GM12878 (cell line): ENCODE measurements at regions not wholly inside any gene's neighbourhood (a gene's known extent, or its start where the extent isn't known, plus 50 kb on each side); places are given as distances from the start of the nearest gene placed in this dataset.
A peak's percentile ranks its signal among the peaks of the same experiment; 100 is the strongest.

Experiments used
- ATAC-seq: fragments of 200-7000 bp; cut with Tn5 transposase; 3 replicates; pipeline ENCODE4 v1.9.1; 2020; ENCODE audit warnings: mild to moderate bottlenecking, moderate library complexity
- BruUV-seq: library from RNA; stranded (reverse); fragments of 400-500 nt; replicated peaks from 2 replicates; lab custom pipeline; 2021; lab: Mats Ljungman, UMichigan
- CTCF ChIA-PET: fragments of 300-600 bp; sonication (Branson Sonifier 250); formaldehyde crosslinking; extraction: SDS; loops from one replicate; lab custom pipeline; 2021; ENCODE audit warnings: inconsistent platforms; lab: Yijun Ruan, JAX
- POLR2A ChIA-PET: fragments of 350-600 bp; formaldehyde crosslinking; extraction: SDS; loops from one replicate; lab custom pipeline; 2021; ENCODE audit warnings: inconsistent platforms; lab: Charles Lee
- RAD21 ChIA-PET: fragments of 300-600 bp; sonication (Branson Sonifier 250); formaldehyde crosslinking; loops from one replicate; lab custom pipeline; 2023; ENCODE audit warnings: antibody characterized with exemption; ENCODE audit not compliant: unreplicated experiment; lab: Charles Lee
- SMC1A ChIA-PET: fragments of 300-600 bp; sonication (Branson Sonifier 250); formaldehyde crosslinking; loops from one replicate; lab custom pipeline; 2023; ENCODE audit not compliant: unreplicated experiment, uncharacterized antibody; lab: Charles Lee
- DNase-seq: peaks from one replicate; pipeline ENCODE4 v3.0.0-alpha.2; 2011; ENCODE audit warnings: low read depth, low spot score
- FAIRE-seq: peaks from 3 replicates; lab custom pipeline; 2011; peaks lifted over from hg19 to GRCh38; lab: Jason Lieb, UNC
- H2AFZ ChIP-seq: 2 replicates; pipeline ENCODE4 v1.6.0; 2011; ENCODE audit warnings: low read depth, low read length, control low read depth; ENCODE audit not compliant: control insufficient read depth
- H3K27ac ChIP-seq: 2 replicates; pipeline ENCODE4 v1.5.1; 2011; ENCODE audit warnings: control low read depth; ENCODE audit not compliant: control insufficient read depth, insufficient read depth
- H3K27me3 ChIP-seq, 2 experiments: replicated peaks in 1 of 2; 2 replicates each; pipeline versions ENCODE4 v1.6.0 to v1.6.1; 2011; ENCODE audit warnings: low read length in 1 of 2; ENCODE audit not compliant: control insufficient read depth in 2 of 2, insufficient read depth in 2 of 2
- H3K36me3 ChIP-seq, 2 experiments: 2 replicates each; pipeline ENCODE4 v1.5.1; 2011; ENCODE audit warnings: low read length in 1 of 2; ENCODE audit not compliant: control insufficient read depth in 2 of 2, insufficient read depth in 2 of 2
- H3K4me1 ChIP-seq: 2 replicates; pipeline ENCODE4 v1.6.1; 2011; ENCODE audit warnings: mild to moderate bottlenecking, low read length, moderate library complexity, mixed read lengths; ENCODE audit not compliant: control insufficient read depth, insufficient read depth
- H3K4me2 ChIP-seq: 2 replicates; pipeline ENCODE4 v1.6.0; 2011; ENCODE audit warnings: control low read depth; ENCODE audit not compliant: control insufficient read depth, insufficient read depth
- H3K4me3 ChIP-seq: fragments of 200-600 bp; sonication (generic); 2 replicates; pipeline ENCODE4 v1.5.1; 2016
- H3K79me2 ChIP-seq: 2 replicates; pipeline ENCODE4 v1.6.0; 2011; ENCODE audit warnings: low read length; ENCODE audit not compliant: control insufficient read depth, insufficient read depth
- H3K9ac ChIP-seq: 2 replicates; pipeline ENCODE4 v1.8.0; 2011; ENCODE audit warnings: low read length, control low read depth, mixed read lengths; ENCODE audit not compliant: control insufficient read depth, insufficient read depth
- H3K9me3 ChIP-seq: replicated peaks from 3 replicates; pipeline ENCODE4 v1.5.1; 2011; ENCODE audit warnings: mild to moderate bottlenecking, low read length; ENCODE audit not compliant: control insufficient read depth, insufficient read depth
- H4K20me1 ChIP-seq: 2 replicates; pipeline ENCODE4 v1.6.0; 2011; ENCODE audit not compliant: control insufficient read depth, insufficient read depth
- ATF3 ChIP-seq: IDR thresholded peaks from 2 replicates; pipeline ENCODE4 v1.6.1; 2011; ENCODE audit warnings: low read depth, mild to moderate bottlenecking, low read length, moderate library complexity, borderline replicate concordance; ENCODE audit errors: extremely low read depth
- BMI1 ChIP-seq: fragments of 450-650 bp; IDR thresholded peaks from 2 replicates; pipeline ENCODE4 v1.6.1; 2016; ENCODE audit warnings: mild to moderate bottlenecking, moderate library complexity, borderline replicate concordance
- CEBPB ChIP-seq, 2 experiments: fragments of 150-350 bp in 1 of 2; IDR thresholded peaks; 2 replicates each; pipeline ENCODE4 v1.6.1; 2012 to 2014; ENCODE audit warnings: low read depth in 2 of 2, low read length in 2 of 2, borderline replicate concordance in 1 of 2, inconsistent platforms in 1 of 2
- CTCF ChIP-seq, 3 experiments: IDR thresholded peaks in 2 of 3; conservative IDR thresholded peaks in 1 of 3; 2 replicates each; pipeline ENCODE4 v1.5.1; 2011; ENCODE audit warnings: low read depth in 3 of 3, low read length in 3 of 3, mild to moderate bottlenecking in 3 of 3, control low read depth in 2 of 3, moderate library complexity in 2 of 3, inconsistent platforms in 1 of 3, mixed read lengths in 1 of 3; ENCODE audit not compliant: control insufficient read depth in 2 of 3, insufficient read depth in 1 of 3; ENCODE audit errors: extremely low read depth in 1 of 3
- EGR1 ChIP-seq, 2 experiments: IDR thresholded peaks; 1 replicate in 1 of 2; 2 replicates in 1 of 2; pipeline ENCODE4 v1.6.1; 2011 to 2012; ENCODE audit warnings: low read depth in 2 of 2, low read length in 2 of 2, borderline replicate concordance in 1 of 2, mild to moderate bottlenecking in 1 of 2, moderate library complexity in 1 of 2
- LARP7 ChIP-seq: fragments of 450-650 bp; IDR thresholded peaks from 2 replicates; pipeline ENCODE4 v1.6.1; 2017; ENCODE audit warnings: mild to moderate bottlenecking
- MEF2A ChIP-seq: IDR thresholded peaks from 2 replicates; pipeline ENCODE4 v1.6.1; 2011; ENCODE audit warnings: low read depth, mild to moderate bottlenecking, low read length, moderate library complexity; ENCODE audit not compliant: insufficient read depth
- MXI1 ChIP-seq: fragments of 150-350 bp; IDR thresholded peaks from 2 replicates; pipeline ENCODE4 v1.6.1; 2011; ENCODE audit warnings: low read depth, mild to moderate bottlenecking, inconsistent platforms, low read length, improper control_type of control experiment
- POLR2A ChIP-seq: IDR thresholded peaks from 2 replicates; pipeline ENCODE4 v1.6.1; 2011; ENCODE audit warnings: low read depth, mild to moderate bottlenecking, low read length
- PRDM15 ChIP-seq: fragments of 450-650 bp; formaldehyde crosslinking; IDR thresholded peaks from 2 replicates; pipeline ENCODE4 v1.4.0; 2020; ENCODE audit warnings: mild to moderate bottlenecking, moderate library complexity
- RAD21 ChIP-seq: IDR thresholded peaks from 2 replicates; pipeline ENCODE4 v1.6.1; 2011; ENCODE audit warnings: mild to moderate bottlenecking, low read depth, low read length, moderate library complexity; ENCODE audit not compliant: insufficient read depth
- WGBS: methylation state at CpG from one replicate; pipeline ENCODE4 v1.1.6; 2016; ENCODE audit warnings: low lambda C conversion rate; ENCODE audit not compliant: insufficient replicate concordance, insufficient coverage; ENCODE audit errors: missing lambda C conversion rate; 5-methylcytosine and 5-hydroxymethylcytosine counted together
- in situ Hi-C: fragments of 300-500 bp; cut with MboI; formaldehyde crosslinking; loops from 9 replicates; pipeline ENCODE4 v1.14.3; 2018; ENCODE audit warnings: mixed read lengths
- intact Hi-C: fragments of 100-400 bp; cut with micrococcal nuclease; formaldehyde crosslinking; loops from one replicate; pipeline ENCODE4 v1.14.2; 2022; ENCODE audit not compliant: unreplicated experiment

- CTCF ChIA-PET: interaction anchor here (1.1 kb wide), 1 partner anchor 20 kb away, joined by 3 read pairs; no protein-coding TSS in a partner anchor
- DNase-seq: no peak
- no peaks in the 10 kb centered on the region; a peak in 2 of 4 replicates for H3K27me3 ChIP-seq
- ATAC-seq: no peak
- H3K79me2 ChIP-seq: no peaks in the 10 kb centered on the region
- RAD21 ChIA-PET: interaction anchor here (0.6 kb wide), 1 partner anchor 61 kb away, joined by 4 read pairs; no protein-coding TSS in a partner anchor
- no peaks in the 10 kb centered on the region for H3K36me3 ChIP-seq
- intact Hi-C loops: no loop called here
- H3K4me1 ChIP-seq: no peaks in the 10 kb centered on the region
- POLR2A ChIA-PET: no interaction called here
- SMC1A ChIA-PET: no interaction called here
- BruUV-seq: no TSS peak
- no peak overlapping the region for H3K4me3 ChIP-seq
- no peak overlapping the region for H2AFZ ChIP-seq
- no peak overlapping the region for H3K4me2 ChIP-seq
- TF ChIP-seq RAD21 (0 out of 2 replicates have a peak, but pooled peaks have one; percentile 20), BMI1 (no peak), POLR2A (no peak), LARP7 (no peak), MXI1 (no peak), CTCF (IDR thresholded peaks at IDR 0.05 in 2 of 3, conservative IDR thresholded peaks at IDR 0.05 in 1 of 3; ENCODE audit: control insufficient read depth in 2 of 3, extremely low read depth in 1 of 3, insufficient read depth in 1 of 3, low read depth in 3 of 3, low read length in 3 of 3) (peak in 2 of 3 experiments; percentile 22 to 23; a peak in 1 of 6 replicates)
- no peak overlapping the region for H3K27ac ChIP-seq
- no peaks in the 10 kb centered on the region for H3K9me3 ChIP-seq
- no peak for FAIRE-seq
- WGBS: no CpG with 5 or more reads among the region's 1 CpG
- H3K9ac ChIP-seq: no peak overlapping the region
- in situ Hi-C loops: no loop called here
- no peaks in the 10 kb centered on the region for H4K20me1 ChIP-seq
Measured at GRCh38 chr12:115898670-115899069, 378.8 kb downstream of the MED13L start.

DNA sequence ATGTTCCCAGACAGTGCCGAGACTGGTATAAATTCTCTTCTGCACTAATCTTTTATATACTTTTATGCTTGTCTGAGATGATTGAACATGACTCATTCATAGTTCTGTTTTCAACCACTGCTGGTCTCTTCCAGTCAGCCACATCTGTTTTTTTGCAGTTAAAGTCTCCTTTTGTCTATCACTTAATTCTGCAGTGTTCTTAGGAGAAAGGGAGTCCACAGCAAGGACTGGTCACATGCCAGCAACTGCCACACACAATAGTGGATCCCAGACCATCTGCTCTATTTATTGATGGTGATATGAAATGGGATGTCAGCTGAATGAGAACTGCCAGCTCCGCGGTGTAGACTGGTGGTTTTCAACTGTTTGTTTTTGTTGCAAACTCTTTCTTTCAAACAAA, 379.8 kb downstream of the MED13L start:
- ChIA-PET SMC1A (no interaction called here), CTCF (interaction anchor here (0.6 kb wide), 1 partner anchor 20 kb away, joined by 3 read pairs; no protein-coding TSS in a partner anchor), POLR2A (no interaction called here), RAD21 (no interaction called here)
- 52% methylated on average over 3 of the region's 3 CpGs for WGBS
- no peaks in the 10 kb centered on the region; a peak in 2 of 4 replicates for H3K27me3 ChIP-seq
- no peaks in the 10 kb centered on the region for H4K20me1 ChIP-seq
- FAIRE-seq (no peak), DNase-seq (no peak), ATAC-seq (no peak)
- no peak overlapping the region for H3K27ac ChIP-seq
- H3K9me3 ChIP-seq: no peaks in the 10 kb centered on the region
- TF ChIP-seq EGR1 (IDR thresholded peaks at IDR 0.05; ENCODE audit: borderline replicate concordance in 1 of 2, low read depth in 2 of 2, low read length in 2 of 2): no peak
- TF ChIP-seq PRDM15 (CRISPR knock-in tag): no peak
- no peak for TF ChIP-seq CEBPB (IDR thresholded peaks at IDR 0.05; ENCODE audit: borderline replicate concordance in 1 of 2, low read depth in 2 of 2, low read length in 2 of 2)
- TF ChIP-seq MEF2A: no peak
- TF ChIP-seq ATF3: no peak
- no peaks in the 10 kb centered on the region for H3K79me2 ChIP-seq
- intact Hi-C loops: no loop called here
- no peaks in the 10 kb centered on the region for H3K36me3 ChIP-seq
- no TSS peak for BruUV-seq
- no peak overlapping the region for H3K4me2 ChIP-seq
- no peaks in the 10 kb centered on the region for H3K4me1 ChIP-seq
- no peak overlapping the region for H3K9ac ChIP-seq
- in situ Hi-C loops: no loop called here
- no peak overlapping the region for H2AFZ ChIP-seq
- H3K4me3 ChIP-seq: no peak overlapping the region
